ENCODE measurements at regions not wholly inside any gene's neighbourhood (a gene's known extent, or its start where the extent isn't known, plus 50 kb on each side); places are given as distances from the start of the nearest gene placed in this dataset.

- H3K4me3 ChIP-seq = no peak overlapping the region
- H3K4me1 ChIP-seq = peaks cover 0 to 7% (median 0%) of the 10 kb centered on the region in 6 donors
- intact Hi-C loops (cut with DNase I; ENCODE audit: low total_unique reads) = no loop called here
- H3K9me3 ChIP-seq = no peaks in the 10 kb centered on the region
- H3K27ac ChIP-seq = no peak overlapping the region
- H3K36me3 ChIP-seq = no peaks in the 10 kb centered on the region
- 84 to 96% (median 91%) methylated on average over 8 of the region's 8 CpGs for WGBS, 5 donors
- no peak for DNase-seq
- TF ChIP-seq POLR2A (IDR thresholded peaks at IDR 0.05) = no peak
- TF ChIP-seq POLR2AphosphoS5 (IDR thresholded peaks at IDR 0.05) = no peak
- TF ChIP-seq CTCF (IDR thresholded peaks at IDR 0.05 in 8 of 11, conservative IDR thresholded peaks at IDR 0.05 in 3 of 11) = no peak
- H3K27me3 ChIP-seq (replicated peaks in 1 of 7) = no peaks in the 10 kb centered on the region
Measured at GRCh38 chr4:4672402-4672801, 130.6 kb upstream of the STX18 start.

- TF ChIP-seq POLR2A (IDR thresholded peaks at IDR 0.05) (no peak), POLR2AphosphoS5 (IDR thresholded peaks at IDR 0.05) (no peak), CTCF (IDR thresholded peaks at IDR 0.05 in 8 of 11, conservative IDR thresholded peaks at IDR 0.05 in 3 of 11) (no peak)
- Histone ChIP-seq H3K9me3 (no peaks in the 10 kb centered on the region), H3K4me1 (peaks cover 0 to 7% (median 0%) of the 10 kb centered on the region in 6 donors), H3K36me3 (no peaks in the 10 kb centered on the region), H3K27ac (no peak overlapping the region), H3K4me3 (no peak overlapping the region), H3K27me3 (replicated peaks in 1 of 7) (no peaks in the 10 kb centered on the region)
- 64 to 84% (median 71%) methylated on average over 5 of the region's 5 CpGs for WGBS, 5 donors
- DNase-seq = no peak
- intact Hi-C loops (cut with DNase I; ENCODE audit: low total_unique reads) = no loop called here
Measured at GRCh38 chr4:4671774-4672349, 130.0 kb upstream of the STX18 start.

GRCh38 chr4:4670869-4671268 lies 129.0 kb upstream of the STX18 start:
- Histone ChIP-seq H3K27ac (no peak overlapping the region), H3K27me3 (replicated peaks in 1 of 7) (no peaks in the 10 kb centered on the region), H3K36me3 (no peaks in the 10 kb centered on the region), H3K9me3 (no peaks in the 10 kb centered on the region), H3K4me1 (peaks cover 0 to 7% (median 0%) of the 10 kb centered on the region in 6 donors), H3K4me3 (no peak overlapping the region)
- 68 to 93% (median 84%) methylated on average over 5 of the region's 5 CpGs for WGBS, 5 donors
- DNase-seq = no peak
- intact Hi-C loops (cut with DNase I; ENCODE audit: low total_unique reads) = no loop called here
- TF ChIP-seq CTCF (IDR thresholded peaks at IDR 0.05 in 8 of 11, conservative IDR thresholded peaks at IDR 0.05 in 3 of 11) = no peak

GRCh38 chr4:4668355-4669210 lies 126.7 kb upstream of the STX18 start:
- Histone ChIP-seq H3K4me1 (peaks cover 0 to 7% (median 0%) of the 10 kb centered on the region in 6 donors), H3K9me3 (no peaks in the 10 kb centered on the region), H3K36me3 (no peaks in the 10 kb centered on the region), H3K27ac (no peak overlapping the region), H3K4me3 (no peak overlapping the region), H3K27me3 (replicated peaks in 1 of 7) (no peaks in the 10 kb centered on the region)
- no peak for DNase-seq
- WGBS, 5 donors = 56 to 70% (median 61%) methylated on average over 15 of the region's 15 CpGs
- intact Hi-C loops (cut with DNase I; ENCODE audit: low total_unique reads) = no loop called here
- no peak for TF ChIP-seq CTCF (IDR thresholded peaks at IDR 0.05 in 8 of 11, conservative IDR thresholded peaks at IDR 0.05 in 3 of 11)
- TF ChIP-seq POLR2AphosphoS5 (IDR thresholded peaks at IDR 0.05) = no peak
- TF ChIP-seq POLR2A (IDR thresholded peaks at IDR 0.05) = no peak

Measured in spleen (tissue), 11 donors.